Activated naive CD8-positive, alpha-beta T cell treated with anti-CD3 and anti-CD28 coated beads, Interleukin-2, amount 10 ng/mL, durations not matched to agents 7 days and 5 days (primary cell): ENCODE measurements at regions not wholly inside any gene's neighbourhood (a gene's known extent, or its start where the extent isn't known, plus 50 kb on each side); places are given as distances from the start of the nearest gene placed in this dataset.

Source experiments
- ATAC-seq: fragments of 150-1000 bp; cut with Tn5 transposase; one replicate; pipeline ENCODE4 v1.10.0; 2021; ENCODE audit warnings: low read depth, moderate library complexity
- POLR2A ChIA-PET: fragments of 350-600 bp; sonication (Branson Sonifier 250); formaldehyde crosslinking; loops from one replicate; lab custom pipeline; 2021; ENCODE audit warnings: antibody characterized with exemption; lab: Charles Lee
- DNase-seq: peaks from one replicate; pipeline ENCODE4 v3.0.0; 2021
- H3K27ac Mint-ChIP-seq: one replicate; pipeline ENCODE4 v1.8.0; 2022; ENCODE audit warnings: mild to moderate bottlenecking, mixed read lengths
- H3K27me3 Mint-ChIP-seq: one replicate; pipeline ENCODE4 v1.8.0; 2022; ENCODE audit warnings: mild to moderate bottlenecking, moderate library complexity, mixed read lengths
- H3K36me3 Mint-ChIP-seq: one replicate; pipeline ENCODE4 v1.8.0; 2021; ENCODE audit warnings: mild to moderate bottlenecking, mixed read lengths
- H3K4me1 Mint-ChIP-seq: one replicate; pipeline ENCODE4 v1.8.0; 2021; ENCODE audit warnings: mixed read lengths
- H3K4me3 Mint-ChIP-seq: one replicate; pipeline ENCODE4 v1.8.0; 2022; ENCODE audit warnings: mild to moderate bottlenecking, moderate library complexity, mixed read lengths
- H3K9me3 Mint-ChIP-seq: one replicate; pipeline ENCODE4 v1.8.0; 2021; ENCODE audit warnings: mixed read lengths

GRCh38 chr4:123826896-123827295 is 430.3 kb downstream of the SPRY1 start:
- H3K36me3 Mint-ChIP-seq = no peaks in the 10 kb centered on the region
- no peak for ATAC-seq
- H3K27ac Mint-ChIP-seq = no peak overlapping the region
- H3K4me3 Mint-ChIP-seq = no peak overlapping the region
- POLR2A ChIA-PET = no interaction called here
- no peak for DNase-seq
- H3K9me3 Mint-ChIP-seq = no peaks in the 10 kb centered on the region
- peaks cover 18% of the 10 kb centered on the region for H3K27me3 Mint-ChIP-seq
- no peaks in the 10 kb centered on the region for H3K4me1 Mint-ChIP-seq

GRCh38 chr4:123827511-123827910 is 430.9 kb downstream of the SPRY1 start:
- Mint-ChIP-seq H3K9me3 (no peaks in the 10 kb centered on the region), H3K36me3 (no peaks in the 10 kb centered on the region), H3K4me1 (no peaks in the 10 kb centered on the region), H3K27me3 (peaks cover 18% of the 10 kb centered on the region), H3K4me3 (no peak overlapping the region), H3K27ac (no peak overlapping the region)
- ATAC-seq (no peak), DNase-seq (no peak)
- POLR2A ChIA-PET = no interaction called here

- H3K36me3 Mint-ChIP-seq = no peaks in the 10 kb centered on the region
- H3K27me3 Mint-ChIP-seq = peaks cover 3% of the 10 kb centered on the region
- POLR2A ChIA-PET = no interaction called here
- ATAC-seq (no peak), DNase-seq (no peak)
- no peak overlapping the region for H3K4me3 Mint-ChIP-seq
- H3K27ac Mint-ChIP-seq = no peak overlapping the region
- no peaks in the 10 kb centered on the region for H3K9me3 Mint-ChIP-seq
- no peaks in the 10 kb centered on the region for H3K4me1 Mint-ChIP-seq
Observed at GRCh38 chr4:123830930-123831329, 434.3 kb downstream of the SPRY1 start.

GRCh38 chr4:123832173-123833026 is 435.8 kb downstream of the SPRY1 start:
- H3K9me3 Mint-ChIP-seq = no peaks in the 10 kb centered on the region
- no peak overlapping the region for H3K27ac Mint-ChIP-seq
- POLR2A ChIA-PET = no interaction called here
- no peaks in the 10 kb centered on the region for H3K36me3 Mint-ChIP-seq
- H3K4me3 Mint-ChIP-seq = no peak overlapping the region
- ATAC-seq = no peak
- DNase-seq = no peak
- no peaks in the 10 kb centered on the region for H3K4me1 Mint-ChIP-seq
- H3K27me3 Mint-ChIP-seq = peaks cover under 1% of the 10 kb centered on the region

- Mint-ChIP-seq H3K4me3 (no peak overlapping the region), H3K27me3 (no peaks in the 10 kb centered on the region), H3K9me3 (no peaks in the 10 kb centered on the region), H3K4me1 (no peaks in the 10 kb centered on the region), H3K36me3 (no peaks in the 10 kb centered on the region), H3K27ac (no peak overlapping the region)
- ATAC-seq = no peak
- no peak for DNase-seq
- POLR2A ChIA-PET = no interaction called here
Observed at GRCh38 chr4:123833171-123833643, 436.6 kb downstream of the SPRY1 start.

GRCh38 chr4:123835831-123836590 is 439.4 kb downstream of the SPRY1 start:
- Mint-ChIP-seq H3K27ac (no peak overlapping the region), H3K27me3 (no peaks in the 10 kb centered on the region), H3K36me3 (no peaks in the 10 kb centered on the region), H3K9me3 (no peaks in the 10 kb centered on the region), H3K4me3 (no peak overlapping the region), H3K4me1 (no peaks in the 10 kb centered on the region)
- no peak for DNase-seq
- POLR2A ChIA-PET = no interaction called here
- ATAC-seq = no peak

- H3K4me1 Mint-ChIP-seq = no peaks in the 10 kb centered on the region
Observed at GRCh38 chr4:123836851-123837595, 440.4 kb downstream of the SPRY1 start.

GRCh38 chr4:123838474-123838873 is 441.9 kb downstream of the SPRY1 start:
- no peaks in the 10 kb centered on the region for H3K27me3 Mint-ChIP-seq
- ATAC-seq (no peak), DNase-seq (no peak)
- H3K36me3 Mint-ChIP-seq = no peaks in the 10 kb centered on the region
- POLR2A ChIA-PET = no interaction called here
- H3K4me3 Mint-ChIP-seq = no peak overlapping the region
- H3K4me1 Mint-ChIP-seq = no peaks in the 10 kb centered on the region
- H3K9me3 Mint-ChIP-seq = no peaks in the 10 kb centered on the region
- no peak overlapping the region for H3K27ac Mint-ChIP-seq

More at GRCh38 chr4:123836851-123837595, 440.4 kb downstream of the SPRY1 start:
- POLR2A ChIA-PET = no interaction called here
- Mint-ChIP-seq H3K9me3 (no peaks in the 10 kb centered on the region), H3K4me3 (no peak overlapping the region), H3K27me3 (no peaks in the 10 kb centered on the region), H3K27ac (no peak overlapping the region), H3K36me3 (no peaks in the 10 kb centered on the region)
- no peak for DNase-seq
- no peak for ATAC-seq

GRCh38 chr4:123840197-123840596 is 443.6 kb downstream of the SPRY1 start:
- POLR2A ChIA-PET = no interaction called here
- no peak for ATAC-seq
- Mint-ChIP-seq H3K9me3 (no peaks in the 10 kb centered on the region), H3K27me3 (no peaks in the 10 kb centered on the region), H3K4me3 (no peak overlapping the region), H3K36me3 (no peaks in the 10 kb centered on the region), H3K27ac (no peak overlapping the region), H3K4me1 (no peaks in the 10 kb centered on the region)
- DNase-seq = no peak

GRCh38 chr4:123841447-123842121 is 445.0 kb downstream of the SPRY1 start:
- H3K4me3 Mint-ChIP-seq = no peak overlapping the region
- H3K4me1 Mint-ChIP-seq = no peaks in the 10 kb centered on the region
- H3K36me3 Mint-ChIP-seq = no peaks in the 10 kb centered on the region
- no peaks in the 10 kb centered on the region for H3K9me3 Mint-ChIP-seq
- H3K27me3 Mint-ChIP-seq = peaks cover 2% of the 10 kb centered on the region
- POLR2A ChIA-PET = no interaction called here
- no peak for DNase-seq
- H3K27ac Mint-ChIP-seq = no peak overlapping the region
- no peak for ATAC-seq

- POLR2A ChIA-PET = no interaction called here
- H3K27ac Mint-ChIP-seq = no peak overlapping the region
- no peak overlapping the region for H3K4me3 Mint-ChIP-seq
- no peaks in the 10 kb centered on the region for H3K9me3 Mint-ChIP-seq
- DNase-seq (no peak), ATAC-seq (no peak)
- H3K4me1 Mint-ChIP-seq = no peaks in the 10 kb centered on the region
- H3K36me3 Mint-ChIP-seq = no peaks in the 10 kb centered on the region
- H3K27me3 Mint-ChIP-seq = peaks cover 10% of the 10 kb centered on the region
Observed at GRCh38 chr4:123843137-123843536, 446.5 kb downstream of the SPRY1 start.

GRCh38 chr4:123844374-123844773 is 447.8 kb downstream of the SPRY1 start:
- Mint-ChIP-seq H3K27ac (no peak overlapping the region), H3K4me3 (no peak overlapping the region), H3K9me3 (no peaks in the 10 kb centered on the region), H3K4me1 (no peaks in the 10 kb centered on the region), H3K36me3 (no peaks in the 10 kb centered on the region), H3K27me3 (peaks cover 12% of the 10 kb centered on the region)
- POLR2A ChIA-PET = no interaction called here
- DNase-seq (no peak), ATAC-seq (no peak)

- Mint-ChIP-seq H3K27ac (no peak overlapping the region), H3K36me3 (no peaks in the 10 kb centered on the region), H3K27me3 (peaks cover 12% of the 10 kb centered on the region), H3K4me1 (no peaks in the 10 kb centered on the region), H3K9me3 (no peaks in the 10 kb centered on the region), H3K4me3 (no peak overlapping the region)
- POLR2A ChIA-PET = no interaction called here
- DNase-seq (no peak), ATAC-seq (no peak)
Observed at GRCh38 chr4:123846092-123846491, 449.5 kb downstream of the SPRY1 start.
